AG10803 (cell line): ENCODE measurements at regions not wholly inside any gene's neighbourhood (a gene's known extent, or its start where the extent isn't known, plus 50 kb on each side); places are given as distances from the start of the nearest gene placed in this dataset.
A peak's percentile ranks its signal among the peaks of the same experiment; 100 is the strongest.

Experiments
- DNase-seq: peaks from one replicate; pipeline ENCODE4 v3.0.0; 2010; ENCODE audit warnings: low read depth
- H3K4me3 ChIP-seq: 2 replicates; pipeline ENCODE4 v1.5.1; 2011; ENCODE audit warnings: mild to moderate bottlenecking, low read length, control low read depth
- CTCF ChIP-seq: conservative IDR thresholded peaks from 2 replicates; pipeline ENCODE4 v1.5.1; 2011; ENCODE audit warnings: mild to moderate bottlenecking, low read length, control low read depth, inconsistent platforms

- peak; percentile 38 for DNase-seq
- no peak for TF ChIP-seq CTCF
- H3K4me3 ChIP-seq: no peak overlapping the region
Measured at GRCh38 chr7:95693551-95694333, 78.6 kb upstream of the DYNC1I1 start.

GRCh38 chr7:95691464-95691863, 80.9 kb upstream of the DYNC1I1 start:
- DNase-seq: no peak
- H3K4me3 ChIP-seq: no peak overlapping the region
- no peak for TF ChIP-seq CTCF

GRCh38 chr7:95690367-95690947, 81.9 kb upstream of the DYNC1I1 start:
- no peak overlapping the region for H3K4me3 ChIP-seq
- peak; percentile 40 for DNase-seq
- TF ChIP-seq CTCF: peak; percentile 65

GRCh38 chr7:95688931-95689495, 83.3 kb upstream of the DYNC1I1 start:
- no peak overlapping the region for H3K4me3 ChIP-seq
- TF ChIP-seq CTCF: no peak
- no peak for DNase-seq

- peak; percentile 14 for DNase-seq
- peak; percentile 50 for TF ChIP-seq CTCF
- H3K4me3 ChIP-seq: no peak overlapping the region
Measured at GRCh38 chr7:95687759-95688343, 84.5 kb upstream of the DYNC1I1 start.

- H3K4me3 ChIP-seq: no peak overlapping the region
- peak; percentile 59 for TF ChIP-seq CTCF
- DNase-seq: peak; percentile 61
Measured at GRCh38 chr7:95686109-95686508, 86.2 kb upstream of the DYNC1I1 start.
